Loucy (cell line): ENCODE measurements at regions not wholly inside any gene's neighbourhood (a gene's known extent, or its start where the extent isn't known, plus 50 kb on each side); places are given as distances from the start of the nearest gene placed in this dataset.

Source experiments
- CTCF ChIP-seq: fragments of 200-600 bp; sonication (generic); conservative IDR thresholded peaks from 2 replicates; pipeline ENCODE4 v1.5.1; 2014; ENCODE audit warnings: mild to moderate bottlenecking, antibody characterized with exemption, low read length
- EZH2phosphoT487 ChIP-seq: fragments of 200-600 bp; IDR thresholded peaks from 2 replicates; pipeline ENCODE4 v1.6.1; 2018; ENCODE audit warnings: antibody characterized with exemption, mild to moderate bottlenecking, moderate library complexity, borderline replicate concordance

DNA sequence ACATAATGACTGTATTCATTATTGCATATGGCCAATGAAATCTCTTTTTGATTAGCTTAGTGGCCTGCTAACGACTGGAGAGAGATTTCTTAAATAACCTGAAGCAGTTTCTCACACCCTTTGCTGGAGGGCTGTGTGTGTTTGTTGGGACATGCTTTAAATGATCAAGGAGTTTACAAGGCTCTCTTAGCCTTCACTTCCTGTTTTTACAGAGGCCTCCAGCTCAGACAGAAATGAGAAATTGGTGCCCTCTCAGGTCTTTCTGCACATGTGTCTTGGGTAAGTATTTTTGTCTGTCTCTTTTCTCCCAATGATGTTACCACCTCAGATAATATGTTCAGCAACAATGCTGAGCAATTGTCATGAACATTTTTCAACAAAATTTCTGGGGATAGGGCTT is 884.4 kb upstream of the CNTN5 start:
- no peak for TF ChIP-seq CTCF
- no peak for TF ChIP-seq EZH2phosphoT487
